ENCODE measurements at regions not wholly inside any gene's neighbourhood (a gene's known extent, or its start where the extent isn't known, plus 50 kb on each side); places are given as distances from the start of the nearest gene placed in this dataset.

DNA sequence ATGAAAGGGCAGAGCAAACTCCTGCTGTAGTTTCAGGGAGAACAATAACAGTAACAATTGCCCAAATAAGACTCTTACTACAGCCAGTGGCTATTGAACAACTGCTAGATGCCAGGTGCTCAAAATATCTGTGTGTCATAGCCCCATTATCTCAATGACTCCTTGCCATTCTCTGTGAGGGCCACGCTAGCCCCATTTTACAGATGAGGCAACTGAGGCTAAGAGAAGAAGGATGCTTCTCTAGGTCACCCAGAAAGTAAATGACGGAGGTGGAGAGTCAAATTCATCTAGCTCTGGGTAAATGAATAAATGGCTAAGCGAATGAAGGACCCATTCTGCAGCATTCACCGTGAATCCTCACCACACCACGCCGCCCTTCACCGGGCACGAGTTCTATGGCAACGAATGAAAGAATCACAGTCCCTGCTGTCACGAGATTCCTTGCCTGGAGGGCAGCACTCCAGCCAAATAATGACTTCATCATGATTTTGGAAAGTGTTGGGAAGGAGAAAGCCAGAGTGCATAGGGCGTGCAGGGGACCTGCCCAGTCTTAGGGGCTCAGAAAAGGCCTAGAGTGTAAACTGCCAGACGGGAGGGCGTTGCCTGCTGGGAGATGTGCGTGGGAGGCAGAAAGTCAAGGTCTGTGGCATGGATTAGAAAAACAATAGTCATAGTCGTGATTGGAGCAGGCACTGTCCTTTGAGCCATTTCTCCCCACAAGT, 147.2 kb downstream of the C9orf50 start:
- no peak for DNase-seq (ENCODE audit: low read depth)

DNA sequence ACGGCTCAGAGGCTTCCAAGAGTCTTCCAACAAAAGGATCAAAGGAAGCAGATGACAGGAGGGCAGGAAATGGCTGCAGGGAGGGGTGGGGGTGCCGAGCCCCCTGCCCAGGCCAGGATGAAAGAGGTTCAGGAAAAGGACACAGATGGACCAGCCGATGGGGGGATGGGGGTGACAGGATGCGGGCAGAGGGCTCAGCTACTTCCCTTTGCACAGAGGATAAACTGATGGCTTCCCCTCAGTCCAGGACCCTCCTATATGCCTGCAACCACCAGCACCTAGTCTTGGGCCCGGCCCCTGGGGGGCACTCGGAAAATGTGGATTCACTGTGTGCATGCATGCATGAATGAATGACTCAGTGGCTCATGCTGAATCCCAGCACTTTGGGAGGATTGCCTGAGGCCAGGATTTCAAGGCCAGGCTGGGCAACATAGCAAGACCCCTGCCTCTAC, 148.2 kb downstream of the C9orf50 start:
- no peak for DNase-seq (ENCODE audit: low read depth)

DNA sequence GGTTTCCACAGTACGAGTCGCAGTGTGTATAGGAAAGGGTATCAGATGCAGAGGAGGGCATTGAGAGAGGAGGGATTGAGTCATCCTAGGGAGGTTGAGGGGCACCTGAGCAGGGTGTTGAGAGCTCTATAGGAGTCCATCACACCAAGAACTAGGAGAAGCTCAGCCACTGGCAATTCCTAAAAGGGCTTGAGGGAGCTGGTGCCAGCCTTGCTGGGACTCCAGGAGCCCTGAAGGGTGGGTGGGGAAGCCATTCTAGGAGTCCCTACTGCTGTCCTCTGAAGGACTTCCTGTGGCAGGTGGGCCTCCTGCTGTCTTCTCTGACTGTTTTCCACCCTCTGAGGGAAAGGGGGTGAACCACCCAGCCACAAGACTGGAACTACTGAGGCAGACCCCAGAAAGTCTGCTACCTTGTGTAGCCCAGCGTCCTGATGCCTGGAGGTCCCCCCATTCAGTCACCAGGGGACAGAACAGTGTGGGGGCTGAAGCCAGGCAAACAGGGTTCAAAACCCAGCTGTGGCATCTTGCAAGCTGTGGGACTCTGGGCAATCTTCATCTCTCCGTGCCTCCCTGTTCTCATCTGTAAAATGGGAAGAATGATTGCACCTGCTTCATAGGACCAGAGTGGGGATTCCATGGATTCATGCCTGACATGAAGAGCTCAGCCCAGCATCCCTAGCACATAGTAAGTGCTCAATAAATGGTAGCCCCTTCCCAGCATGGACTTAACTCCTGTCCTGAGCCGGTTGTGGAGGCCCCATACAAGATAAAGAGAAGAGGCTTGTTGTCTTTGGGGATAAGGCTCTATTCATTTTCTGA, 149.5 kb downstream of the C9orf50 start:
- DNase-seq (ENCODE audit: low read depth): no peak

DNA sequence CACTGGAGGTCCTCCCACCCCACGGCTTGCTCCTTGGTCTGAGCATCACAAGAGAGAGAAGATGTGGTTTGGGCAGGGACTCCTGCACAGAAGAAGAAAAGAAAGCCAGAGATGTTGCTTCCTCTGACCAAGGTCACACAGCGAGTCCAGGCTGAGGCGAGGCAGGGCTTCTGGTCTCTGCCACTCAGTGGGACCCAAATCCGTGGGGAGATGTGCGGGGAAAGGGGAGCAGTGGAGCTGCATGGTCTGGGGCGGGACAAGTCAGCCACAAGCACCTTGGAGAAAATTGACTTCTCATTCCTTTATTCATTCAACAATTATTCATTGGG, 150.9 kb downstream of the C9orf50 start:
- no peak for DNase-seq (ENCODE audit: low read depth)

DNA sequence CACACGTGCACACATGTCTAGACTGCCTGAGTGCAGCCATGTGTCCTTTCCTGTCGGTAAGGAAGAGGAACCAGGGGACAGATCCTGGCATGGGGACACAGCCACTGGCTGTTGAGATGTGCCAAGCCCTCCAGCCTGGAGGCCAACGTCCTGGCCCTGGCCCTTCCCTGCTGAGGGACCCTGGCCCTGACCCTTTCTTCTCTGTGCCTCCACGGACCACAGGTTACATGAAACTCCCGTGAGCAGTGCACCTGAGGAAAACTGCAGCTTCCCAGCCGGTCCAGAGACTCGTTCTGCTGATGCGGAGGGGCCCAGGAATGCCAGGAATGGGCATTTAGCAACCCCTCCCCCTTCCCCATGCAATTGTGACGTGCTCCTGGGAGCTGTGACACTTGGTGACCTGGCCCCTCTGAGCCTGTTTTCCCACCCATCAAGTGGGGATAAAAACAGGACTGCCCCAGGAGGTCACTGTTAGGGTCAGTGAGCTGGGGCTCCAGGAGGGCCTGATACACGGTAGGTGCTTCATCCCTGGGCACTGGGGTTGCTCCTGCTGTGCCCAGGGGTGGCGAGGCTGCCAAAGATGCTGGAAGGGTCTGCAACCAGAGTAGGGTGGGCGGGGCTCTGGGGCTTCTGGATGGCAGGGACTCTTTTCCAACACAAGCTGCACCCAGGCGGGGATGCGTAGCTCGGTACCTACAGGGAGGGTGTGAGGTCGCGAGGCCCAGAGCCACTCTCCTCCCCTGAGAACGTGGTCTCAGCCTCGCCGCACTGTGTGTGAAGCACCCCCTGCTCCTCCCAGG, 151.5 kb downstream of the C9orf50 start:
- no peak for DNase-seq (ENCODE audit: low read depth)

DNA sequence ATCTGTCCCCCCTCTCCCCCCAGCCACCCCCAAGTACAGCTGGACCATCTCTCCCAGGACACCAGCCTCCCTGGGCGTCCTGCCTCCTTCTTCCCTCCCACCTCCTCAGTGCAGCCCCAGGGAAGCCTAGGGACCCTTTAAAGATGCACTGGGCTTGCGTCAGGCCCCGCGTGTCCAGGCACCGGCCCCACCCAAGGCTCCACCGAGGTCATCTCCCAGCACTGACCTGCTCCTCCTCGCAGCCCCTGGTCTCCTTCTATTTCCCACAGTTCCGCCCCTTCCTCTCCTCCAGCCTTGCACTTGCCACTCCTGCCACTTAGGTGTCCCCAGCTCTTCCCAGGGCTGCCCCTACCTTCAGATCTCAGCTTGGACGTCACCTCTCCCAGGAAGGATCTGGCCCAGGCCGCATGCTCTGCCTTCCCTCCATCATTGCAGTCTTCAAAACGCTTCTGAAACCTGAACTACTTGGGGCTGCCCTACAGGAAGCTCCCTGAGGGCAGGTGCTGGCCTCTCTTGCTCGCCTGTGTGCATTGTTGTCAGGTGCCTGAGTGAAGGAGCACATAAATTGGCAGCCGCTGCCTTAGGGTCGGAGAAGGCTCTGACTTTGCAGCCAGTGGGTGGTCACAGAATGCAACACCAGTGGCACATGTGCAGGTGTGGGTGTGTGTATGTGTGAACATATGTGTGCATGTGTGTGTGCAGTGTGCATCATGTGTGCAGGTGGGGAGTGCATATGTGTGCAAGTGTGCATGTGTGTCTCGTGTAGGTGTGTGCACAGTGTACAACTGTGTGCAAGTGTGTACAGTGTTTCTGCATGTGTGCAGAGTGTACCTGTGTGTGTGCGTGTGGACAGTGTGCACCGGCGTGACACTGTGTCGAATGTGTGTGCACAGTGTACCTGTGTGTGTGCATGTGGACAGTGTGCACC, 152.9 kb downstream of the C9orf50 start:
- no peak for DNase-seq (ENCODE audit: low read depth)

DNA sequence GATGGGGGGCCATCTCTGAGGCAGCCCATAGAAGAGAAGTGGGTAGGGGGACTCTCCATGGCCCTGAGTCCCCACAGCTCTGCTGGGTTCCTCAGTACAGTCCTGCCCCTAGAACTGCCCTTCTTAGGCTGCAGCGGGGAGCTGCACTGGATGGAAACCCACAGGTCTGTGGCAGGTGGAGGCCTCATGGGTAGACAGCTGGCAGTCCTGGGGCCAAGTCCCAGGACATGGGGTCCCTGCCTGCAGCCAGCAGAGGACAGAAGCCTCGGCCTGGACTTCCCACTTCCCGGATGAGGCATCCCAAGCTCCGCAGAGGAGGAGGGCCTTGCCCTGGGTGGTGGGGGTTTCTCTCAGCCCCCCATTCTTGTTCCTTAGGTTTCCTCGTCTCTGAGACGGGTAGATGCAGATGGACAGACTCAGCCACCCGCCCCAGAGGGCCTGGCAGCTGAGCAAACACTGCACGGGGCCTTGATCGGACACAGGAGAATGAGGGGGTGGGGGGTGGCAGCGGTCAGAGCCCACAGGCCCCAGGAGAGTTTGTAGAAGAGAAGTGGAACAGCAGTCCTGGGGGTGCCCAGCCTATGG, 153.8 kb downstream of the C9orf50 start:
- no peak for DNase-seq (ENCODE audit: low read depth)

DNA sequence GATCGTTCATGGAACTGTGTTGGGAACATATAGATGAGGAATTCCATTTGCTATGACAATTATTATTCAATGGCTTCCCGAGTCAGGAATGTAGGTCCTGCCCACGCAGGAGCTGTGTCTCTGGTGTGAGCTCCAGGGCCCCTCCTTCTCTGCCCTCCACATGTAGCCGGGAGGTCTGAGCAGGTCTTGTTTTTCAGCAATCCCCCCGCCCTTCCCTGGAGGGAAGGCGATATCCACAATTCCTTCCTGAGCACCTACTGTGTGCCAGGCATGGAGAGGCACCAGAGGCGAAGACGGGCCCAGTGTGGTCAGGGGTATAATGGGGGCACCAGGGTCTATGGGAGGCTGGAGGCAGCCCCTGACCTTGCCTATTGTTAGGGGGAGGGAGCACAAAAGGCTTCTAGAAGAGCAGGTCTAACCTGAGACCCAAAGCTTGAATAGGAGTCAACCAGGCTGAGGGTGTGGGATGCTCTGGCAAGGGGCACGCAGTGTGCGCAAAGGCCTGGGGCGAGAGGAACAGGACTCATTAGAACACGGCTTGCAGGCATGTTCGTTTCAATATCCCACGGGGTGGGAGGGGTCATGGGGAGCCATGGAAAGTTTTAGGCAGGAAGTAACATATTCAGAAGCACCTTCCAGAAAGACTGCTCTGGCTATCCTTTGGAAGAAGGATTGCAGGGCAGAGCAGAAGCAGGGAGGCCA, 154.9 kb downstream of the C9orf50 start:
- no peak for DNase-seq (ENCODE audit: low read depth)

DNA sequence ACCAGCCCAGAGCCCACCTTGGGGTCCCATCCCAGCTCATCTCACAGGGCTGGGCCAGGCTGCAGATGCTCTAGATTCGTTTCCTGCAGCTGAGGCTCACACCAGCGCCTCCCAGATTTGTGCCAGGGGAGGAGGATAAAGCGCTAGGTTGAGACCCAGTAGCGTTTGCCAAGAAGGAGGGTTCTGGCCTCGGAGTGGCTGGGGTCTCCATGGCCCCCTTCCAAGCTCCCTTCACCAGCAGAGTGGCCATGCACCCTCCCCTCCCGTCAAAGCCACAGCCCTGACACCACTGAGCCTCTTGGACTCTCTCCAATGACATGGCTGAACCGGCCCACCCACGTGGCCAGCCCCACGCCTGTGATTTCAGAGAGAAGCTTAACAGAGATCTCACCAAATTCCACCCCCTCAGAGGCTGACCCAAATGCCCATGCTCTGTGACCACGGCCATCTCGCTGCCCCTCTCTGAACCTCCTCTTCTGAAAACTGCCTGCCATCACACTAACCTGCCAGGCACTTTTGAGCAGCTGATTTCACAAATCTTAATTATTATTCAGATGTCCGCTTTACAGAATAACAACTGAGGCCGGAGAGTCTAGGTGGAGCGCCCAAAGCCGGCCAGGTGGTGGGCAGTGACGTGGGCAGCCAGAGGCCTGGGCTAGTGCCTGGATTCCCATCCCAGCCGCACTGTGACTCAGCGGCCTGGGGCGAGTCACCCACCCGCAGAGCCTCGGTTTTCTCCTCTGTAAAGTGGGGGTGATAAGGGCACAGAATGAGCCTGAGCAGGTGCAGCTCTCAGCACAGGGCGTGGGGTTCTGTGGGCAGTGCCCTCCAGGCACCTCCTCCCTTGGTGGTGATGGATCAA, 155.7 kb downstream of the C9orf50 start:
- DNase-seq (ENCODE audit: low read depth): no peak

DNA sequence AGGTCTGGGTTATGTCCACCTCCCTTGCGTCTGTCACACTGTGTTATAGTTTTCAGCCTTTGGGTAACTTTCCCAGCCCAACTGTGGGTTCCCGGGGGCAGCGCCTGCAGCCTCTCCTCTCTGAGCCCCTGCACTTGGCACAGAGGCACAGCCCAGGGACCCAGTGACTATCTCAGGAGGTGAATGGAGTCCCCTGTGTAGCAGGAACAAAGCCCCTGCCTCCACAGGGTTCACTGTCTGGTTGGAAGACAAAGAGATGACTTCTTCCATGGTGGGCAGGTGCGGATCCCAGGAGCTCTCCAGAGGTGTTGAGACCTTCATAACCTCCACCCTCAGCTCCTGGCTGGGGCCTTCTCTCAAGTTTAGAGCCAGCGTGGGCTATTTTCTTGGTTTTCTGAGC, 156.9 kb downstream of the C9orf50 start:
- DNase-seq (ENCODE audit: low read depth): no peak

DNA sequence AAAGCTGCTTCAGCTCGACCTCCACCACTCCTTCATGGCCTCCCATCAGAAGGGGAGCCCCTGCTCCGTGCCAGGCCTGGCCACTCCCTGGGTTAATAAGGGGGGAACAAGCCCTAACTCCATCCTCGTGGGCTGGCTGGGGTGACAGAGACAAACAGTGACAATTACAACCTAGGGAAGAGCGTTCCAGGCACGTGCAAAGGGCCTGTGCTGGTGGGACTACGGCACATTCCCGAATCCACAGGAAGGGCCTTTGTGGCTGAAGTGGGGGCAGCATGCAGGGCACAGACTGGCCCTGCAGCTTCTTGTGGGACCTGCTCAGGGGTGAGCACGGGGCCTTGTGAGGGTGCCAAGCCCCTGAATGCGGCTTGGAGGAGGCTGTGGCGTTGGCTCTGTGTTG, 157.4 kb downstream of the C9orf50 start:
- DNase-seq (ENCODE audit: low read depth): no peak

DNA sequence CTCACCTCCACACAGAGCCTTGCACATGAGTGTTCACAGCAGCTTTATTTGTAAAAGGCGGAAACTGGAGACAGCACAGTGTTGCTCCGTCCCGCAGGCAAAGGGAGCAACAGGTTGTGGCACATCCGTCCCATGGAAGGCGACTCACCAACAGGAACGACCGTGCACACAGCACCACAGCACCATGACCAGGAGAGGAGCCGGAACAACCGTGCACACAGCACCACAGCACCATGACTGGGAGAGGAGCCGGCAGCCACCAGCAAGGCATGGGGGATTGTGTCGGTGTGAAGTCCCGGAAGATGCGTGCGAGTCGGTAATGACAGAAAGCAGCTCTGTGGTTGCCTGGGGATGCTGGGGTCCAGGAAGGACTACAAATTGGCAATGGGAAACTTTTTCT, 158.5 kb downstream of the C9orf50 start:
- no peak for DNase-seq (ENCODE audit: low read depth)

DNA sequence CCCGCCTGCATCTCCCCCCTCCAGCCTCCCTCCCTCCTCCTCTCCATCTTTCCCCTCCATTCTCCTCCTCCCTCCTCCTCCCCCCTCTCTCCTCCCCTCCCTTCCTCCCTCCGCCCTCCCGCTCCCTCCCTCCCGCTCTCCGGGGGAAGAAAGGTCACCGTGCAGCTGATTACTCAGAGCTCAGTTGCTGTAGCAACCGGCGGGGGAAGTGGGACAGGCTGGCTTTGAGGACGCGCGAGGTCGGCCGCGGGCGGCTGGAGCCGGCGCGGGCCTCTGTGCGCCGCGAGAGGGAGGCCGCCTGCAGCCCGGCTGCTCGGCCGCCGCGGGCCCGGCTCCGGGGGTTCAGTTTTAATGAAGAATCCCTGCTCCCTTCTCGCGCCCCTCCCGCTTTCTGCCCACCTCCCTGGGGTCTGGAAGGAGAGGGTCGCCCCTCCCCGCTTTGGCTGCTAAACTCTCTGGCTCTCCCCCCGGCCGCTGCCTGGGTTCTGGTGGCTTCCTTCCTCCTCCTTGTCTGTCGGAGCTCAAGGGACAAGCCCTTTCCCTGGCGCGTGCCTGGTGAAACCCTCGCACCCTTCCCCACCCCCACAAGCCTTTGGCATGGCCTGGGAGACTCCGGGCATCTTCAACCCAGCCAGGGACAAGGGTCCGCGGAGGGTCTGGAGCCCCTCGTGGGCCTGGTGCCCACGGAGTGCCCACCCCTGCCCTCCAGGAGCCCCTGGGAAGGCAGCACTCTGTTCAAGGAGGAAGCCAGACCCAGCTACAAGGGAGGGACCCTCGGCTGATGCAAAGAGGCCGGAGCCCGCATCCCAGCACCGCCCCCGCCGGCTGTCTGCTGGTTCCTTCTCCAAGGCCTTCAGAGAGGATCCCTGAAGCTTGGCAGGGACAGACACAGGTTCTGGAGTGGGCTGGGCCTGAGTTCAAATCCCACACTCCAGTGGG, 160.3 kb downstream of the C9orf50 start:
- peak; percentile 79 for DNase-seq (ENCODE audit: low read depth)

DNA sequence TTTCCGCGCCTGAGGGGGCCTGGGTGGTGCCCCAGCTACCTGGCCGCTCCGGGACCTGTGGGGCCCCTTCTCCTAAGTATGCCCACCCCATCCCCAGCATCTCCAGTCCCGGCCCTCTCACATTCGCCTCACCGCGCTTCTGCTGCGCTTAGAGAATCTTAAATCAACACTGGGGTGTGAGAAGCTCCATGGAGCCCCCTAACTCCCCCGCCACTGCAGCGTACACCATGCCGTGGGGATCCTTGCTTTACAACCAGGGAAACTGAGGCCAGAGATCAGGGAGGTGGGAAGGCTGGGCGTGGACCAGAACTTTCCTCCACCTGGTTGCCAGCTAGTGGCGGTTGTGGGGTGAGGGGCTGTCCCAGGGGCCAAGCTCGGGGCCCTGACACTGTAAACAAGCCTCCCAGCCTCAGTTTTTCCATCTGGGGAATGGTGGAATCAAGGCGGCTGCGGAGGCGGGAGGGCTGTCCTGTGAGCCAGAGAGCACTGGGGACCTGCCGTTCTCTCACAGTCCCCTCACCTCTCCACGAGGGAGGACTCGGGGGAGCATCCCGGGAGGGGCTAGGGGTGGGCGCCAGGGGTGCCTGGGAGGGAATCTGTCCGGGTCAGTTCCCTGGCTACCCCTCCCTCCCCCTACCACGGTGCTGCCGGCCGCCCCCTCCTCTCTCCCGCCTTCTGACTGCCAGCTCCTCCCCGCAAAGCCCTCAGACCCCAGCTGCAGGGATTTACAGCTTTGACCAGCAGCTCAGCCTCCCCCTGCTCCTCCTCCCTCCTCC, 161.2 kb downstream of the C9orf50 start:
- no peak for DNase-seq (ENCODE audit: low read depth)

DNA sequence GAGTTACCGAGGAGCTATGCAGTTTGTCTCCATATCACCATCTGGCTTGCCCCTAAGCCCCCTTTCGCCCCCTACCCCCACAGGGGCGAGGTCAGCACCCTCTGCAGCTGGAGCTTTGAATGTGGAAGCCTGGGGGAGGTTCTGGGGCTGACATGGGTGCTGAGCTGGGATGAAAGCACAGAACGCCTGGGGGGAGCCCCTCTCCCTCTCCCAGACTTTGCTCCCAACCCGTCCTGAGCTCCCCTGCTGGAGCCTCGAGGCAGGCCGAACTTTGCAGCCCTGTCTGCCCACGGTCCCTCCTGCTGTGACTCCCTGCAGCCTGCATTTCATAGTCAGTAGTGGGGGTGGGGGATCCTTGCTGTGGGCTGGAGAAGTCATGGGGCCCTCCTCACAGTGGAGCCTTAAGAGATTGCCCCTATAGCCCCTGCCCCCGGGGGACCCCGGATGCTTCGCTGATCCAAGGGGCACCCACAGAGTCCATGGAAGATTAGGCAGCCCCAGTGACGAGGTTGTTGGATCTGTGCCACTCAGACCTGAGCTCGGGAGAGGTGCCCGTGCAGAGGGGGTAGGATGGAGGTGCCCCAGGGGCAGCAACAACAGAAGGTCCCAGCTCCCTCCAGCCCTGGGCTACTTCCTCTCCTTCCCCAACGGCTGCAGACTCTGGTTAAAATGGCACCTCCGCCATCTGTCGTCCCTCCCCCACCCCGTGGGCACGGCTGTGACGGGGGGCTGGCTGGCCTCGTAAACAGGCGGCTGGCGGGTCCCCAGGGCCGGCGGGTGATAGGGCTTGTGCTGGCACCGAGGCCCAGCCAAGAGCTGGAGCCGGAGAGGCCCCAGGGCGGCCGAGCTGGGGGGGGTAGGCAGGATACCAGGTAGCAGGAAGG, 162.0 kb downstream of the C9orf50 start:
- no peak for DNase-seq (ENCODE audit: low read depth)

DNA sequence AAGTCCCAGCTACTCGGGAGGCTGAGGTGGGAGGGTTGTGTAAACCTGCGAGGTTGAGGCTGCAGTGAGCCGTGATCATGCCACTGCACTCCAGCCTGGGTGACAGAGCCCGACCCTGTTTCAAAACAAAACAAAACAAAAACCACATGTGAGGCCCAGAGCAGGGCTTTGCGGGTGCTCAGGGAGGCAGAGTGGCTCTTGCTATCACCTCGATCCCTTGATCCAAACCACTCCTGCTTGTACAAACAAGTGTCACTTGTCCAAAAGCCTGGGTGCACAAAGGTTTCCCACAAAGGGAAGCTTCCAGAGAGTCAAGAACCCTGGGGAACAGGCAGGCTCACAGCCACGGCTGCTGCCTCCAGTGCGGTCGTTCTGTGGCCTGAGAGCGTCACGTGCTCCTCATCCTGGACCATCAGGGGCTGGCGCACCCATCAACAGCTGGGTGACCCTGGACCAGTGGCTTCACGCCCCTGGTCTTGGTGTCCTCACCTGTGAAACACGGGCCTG, 162.7 kb downstream of the C9orf50 start:
- DNase-seq (ENCODE audit: low read depth): peak; percentile 32
